Right kidney (tissue), 1 donor: ENCODE measurements at regions not wholly inside any gene's neighbourhood (a gene's known extent, or its start where the extent isn't known, plus 50 kb on each side); places are given as distances from the start of the nearest gene placed in this dataset.

Experiments used
- DNase-seq: peaks from one replicate; pipeline ENCODE4 v3.0.0-alpha.2; 2016

DNA sequence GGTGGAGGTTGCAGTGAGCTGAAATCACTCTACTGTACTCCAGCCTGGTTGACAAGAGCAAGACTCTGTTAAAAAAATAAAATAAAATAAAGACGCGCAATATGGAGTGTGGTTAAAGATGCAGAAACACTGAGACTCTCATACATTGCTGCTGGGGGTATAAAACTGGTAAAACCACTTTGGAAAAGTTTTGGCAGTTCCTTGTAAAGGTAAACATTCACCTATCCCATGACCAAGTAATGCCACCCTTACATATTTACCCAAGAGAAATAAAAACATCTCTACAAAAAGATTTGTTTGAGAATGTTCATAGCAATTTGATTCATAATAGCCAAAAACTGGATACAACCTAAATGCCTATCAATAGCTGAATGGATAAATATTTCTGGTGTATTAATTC, 398.5 kb downstream of the PDCD6IP start:
- no peak for DNase-seq

DNA sequence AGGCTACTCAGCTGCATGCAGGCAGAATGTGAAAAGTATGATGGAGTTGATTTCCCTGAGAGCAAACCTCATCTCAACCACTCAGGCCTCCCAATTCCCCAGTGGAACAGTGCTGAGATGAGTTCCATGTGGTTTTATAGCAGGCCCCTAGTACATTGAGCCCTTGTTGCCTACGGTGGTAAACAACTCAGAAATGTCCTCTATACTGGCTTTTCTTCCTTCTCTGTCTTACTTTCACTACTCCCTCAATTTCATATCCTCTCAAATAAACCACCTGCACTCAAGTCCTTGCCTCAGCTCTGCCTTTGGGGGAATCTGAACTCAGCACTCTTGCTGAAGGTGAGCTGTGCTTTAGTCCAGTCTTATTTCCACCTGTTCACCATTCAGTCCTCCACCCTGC, 399.9 kb downstream of the PDCD6IP start:
- no peak for DNase-seq

GRCh38 chr3:34200576-34200975, 402.1 kb downstream of the PDCD6IP start:
- DNase-seq = no peak

GRCh38 chr3:34202975-34203374, 404.5 kb downstream of the PDCD6IP start:
- DNase-seq = no peak

DNA sequence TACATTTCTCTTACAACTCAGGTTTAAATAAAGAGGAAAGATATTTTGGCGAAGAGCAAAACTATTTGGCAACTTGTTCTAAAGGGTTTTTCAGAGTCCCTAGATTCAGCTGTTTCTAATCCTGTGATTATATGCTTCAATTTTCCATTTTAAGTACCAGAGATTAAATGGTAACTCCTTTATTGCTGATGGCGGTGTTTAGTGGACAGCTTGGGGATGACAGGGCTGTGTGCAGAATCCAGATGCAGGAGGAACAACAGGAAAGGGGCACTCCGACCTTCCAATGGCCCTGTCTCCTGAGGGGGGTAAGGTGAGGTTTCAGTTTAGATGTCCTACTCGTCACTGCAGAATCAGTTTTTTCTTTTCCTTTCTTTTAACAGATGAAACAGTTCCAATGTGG, 405.0 kb downstream of the PDCD6IP start:
- DNase-seq = no peak

DNA sequence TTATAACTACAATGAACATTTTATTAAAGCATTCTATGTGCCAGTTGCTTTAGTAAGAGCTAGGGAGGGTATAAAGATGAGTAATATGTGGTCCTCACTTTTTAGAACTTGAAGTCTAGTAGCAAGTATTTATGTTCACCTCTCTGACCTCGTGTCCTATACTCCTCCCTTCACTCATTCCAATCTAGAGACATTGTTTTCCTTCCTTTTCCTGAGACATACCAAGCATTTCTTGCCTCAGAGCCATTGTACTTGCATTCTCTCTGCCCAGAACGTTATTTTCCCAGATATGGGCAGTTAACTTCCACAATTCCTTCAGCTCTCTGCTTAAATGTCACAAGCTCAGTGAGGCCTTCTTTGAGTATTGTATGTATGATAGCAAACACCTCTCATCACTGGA, 408.6 kb downstream of the PDCD6IP start:
- no peak for DNase-seq

GRCh38 chr3:34207806-34208205, 409.4 kb downstream of the PDCD6IP start:
- no peak for DNase-seq

DNA sequence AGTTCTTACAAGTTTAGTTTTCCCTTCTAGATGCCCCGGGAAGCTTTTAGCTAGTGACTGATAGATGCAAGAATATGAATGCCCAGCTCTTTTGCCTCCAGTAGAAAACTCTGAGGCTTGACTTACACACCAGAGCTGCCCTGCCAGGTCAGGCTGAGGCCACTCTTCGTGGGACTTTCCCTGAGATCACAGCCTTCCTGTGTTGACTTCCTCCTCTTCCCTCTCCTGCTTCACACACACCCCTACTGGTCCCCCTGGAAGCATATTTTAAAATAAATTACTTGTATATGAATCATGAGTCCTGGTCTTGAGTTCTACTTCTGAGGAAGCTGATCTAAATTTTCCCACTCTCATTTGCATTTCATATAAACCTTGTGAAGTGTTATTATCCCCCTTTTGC, 413.7 kb downstream of the PDCD6IP start:
- DNase-seq = no peak

DNA sequence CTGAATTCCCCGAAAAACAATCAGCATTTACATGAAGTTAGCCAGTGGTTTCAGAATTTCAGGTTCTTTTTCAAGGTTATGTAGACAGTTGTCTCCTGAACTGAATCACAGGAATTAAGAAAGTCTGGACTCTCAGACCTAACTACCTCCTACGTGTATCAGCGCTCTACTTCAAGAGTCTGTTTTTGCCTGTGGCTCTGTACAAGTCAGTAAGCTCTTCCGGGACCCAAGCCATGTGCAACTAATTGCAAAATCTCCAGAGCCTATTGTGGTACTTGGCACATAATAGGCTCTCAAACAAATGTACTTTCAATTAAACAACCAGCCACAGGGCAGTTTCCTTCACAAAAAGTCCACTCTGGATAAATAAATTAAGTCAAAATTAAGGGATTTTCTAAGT, 414.2 kb downstream of the PDCD6IP start:
- DNase-seq = no peak

DNA sequence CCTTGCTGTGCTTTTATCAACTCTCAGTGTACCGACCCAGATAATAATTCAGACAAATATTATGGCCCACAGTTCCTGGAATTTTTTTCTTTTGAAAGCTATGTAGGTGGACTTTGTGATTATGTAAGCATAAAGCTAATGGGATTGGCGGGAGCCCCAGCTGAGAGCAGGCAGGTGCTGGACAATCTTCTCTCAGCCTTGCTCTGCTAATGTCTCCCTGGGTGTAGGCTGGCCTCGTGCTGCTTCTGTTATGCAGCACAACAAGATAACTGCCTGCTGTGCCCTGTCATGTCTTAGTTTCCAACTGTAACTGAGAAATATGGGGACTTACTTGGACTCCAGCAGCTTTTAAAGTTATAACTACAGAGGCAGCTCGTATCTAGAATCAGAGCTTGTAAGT, 415.0 kb downstream of the PDCD6IP start:
- DNase-seq = no peak

GRCh38 chr3:34216711-34217335, 418.4 kb downstream of the PDCD6IP start:
- DNase-seq = no peak

DNA sequence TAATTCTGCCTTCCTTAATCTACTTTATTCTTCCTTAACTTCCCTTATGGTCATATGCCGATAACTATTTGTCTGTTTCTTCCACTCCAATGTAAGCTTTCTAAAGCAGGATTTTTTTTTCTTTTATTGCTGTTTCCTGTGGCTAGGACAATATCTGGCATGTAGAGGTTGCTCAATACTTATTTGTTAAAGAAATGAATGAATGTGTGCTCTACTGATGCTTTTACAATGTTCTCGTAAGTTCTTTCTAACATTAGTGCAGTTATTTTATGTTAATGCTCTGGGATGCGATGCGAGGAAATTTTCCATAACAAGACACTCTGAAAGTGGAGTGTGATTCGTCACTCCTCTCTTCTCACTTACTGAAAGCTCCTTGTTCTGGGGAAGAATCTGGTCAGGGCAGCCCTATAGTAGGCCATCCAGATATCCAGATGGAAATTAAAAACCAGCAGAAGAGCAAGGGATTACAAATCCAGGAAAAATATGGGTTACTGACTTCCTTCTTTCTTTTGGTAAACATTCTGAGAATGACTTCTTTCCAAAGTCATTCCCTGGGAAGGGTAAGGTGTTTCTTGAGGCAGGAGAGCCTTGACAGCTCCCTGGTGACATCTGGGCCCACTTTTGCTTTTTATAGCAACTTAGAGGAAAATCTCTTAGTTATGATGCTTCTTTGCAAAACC, 420.4 kb downstream of the PDCD6IP start:
- DNase-seq = no peak

DNA sequence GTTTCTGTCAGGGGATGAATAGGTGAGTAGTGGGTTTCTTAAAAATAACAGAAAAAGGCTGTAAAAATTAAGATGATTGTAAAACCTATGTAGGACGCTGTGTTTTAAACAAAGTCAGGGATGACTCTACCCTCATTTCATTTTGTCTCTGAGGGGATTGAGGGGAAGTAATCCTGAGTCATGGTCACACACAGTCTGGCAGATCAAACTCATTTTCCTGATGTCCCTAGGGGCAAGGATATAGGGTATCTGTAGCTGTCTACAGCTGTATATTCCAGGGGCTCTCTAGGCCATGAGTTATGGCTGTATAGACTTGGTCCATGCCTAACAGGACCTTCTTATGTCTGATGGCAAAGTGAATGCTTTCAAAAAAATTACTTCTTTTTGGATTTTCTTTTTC, 421.1 kb downstream of the PDCD6IP start:
- DNase-seq = no peak

- no peak for DNase-seq
These were observed 427.5 kb downstream of the PDCD6IP start for GRCh38 chr3:34225821-34226366.

DNA sequence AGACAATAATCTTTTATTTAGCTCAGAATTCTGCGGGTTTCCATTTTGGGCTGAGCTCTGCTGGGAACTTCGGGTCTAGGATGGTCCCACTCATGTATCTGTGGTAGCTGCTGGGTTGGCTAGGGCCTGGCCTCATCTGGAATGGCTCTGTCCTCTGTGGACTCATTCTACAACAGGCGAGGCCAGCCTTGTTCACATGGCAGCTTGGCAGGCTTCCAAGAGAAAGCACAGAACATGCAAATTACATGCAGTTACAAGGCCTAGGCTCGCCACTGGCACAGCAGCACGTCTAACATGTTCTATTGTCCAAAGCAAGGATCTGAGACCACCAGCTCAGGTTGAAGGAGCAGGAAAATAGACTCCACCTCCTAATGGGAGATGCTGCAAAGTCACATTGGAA, 431.4 kb downstream of the PDCD6IP start:
- no peak for DNase-seq

GRCh38 chr3:34235096-34235495, 436.7 kb downstream of the PDCD6IP start:
- no peak for DNase-seq

GRCh38 chr3:34237946-34238345, 439.5 kb downstream of the PDCD6IP start:
- DNase-seq = no peak

- DNase-seq = no peak
These were observed 440.0 kb downstream of the PDCD6IP start for GRCh38 chr3:34238407-34238806.

DNA sequence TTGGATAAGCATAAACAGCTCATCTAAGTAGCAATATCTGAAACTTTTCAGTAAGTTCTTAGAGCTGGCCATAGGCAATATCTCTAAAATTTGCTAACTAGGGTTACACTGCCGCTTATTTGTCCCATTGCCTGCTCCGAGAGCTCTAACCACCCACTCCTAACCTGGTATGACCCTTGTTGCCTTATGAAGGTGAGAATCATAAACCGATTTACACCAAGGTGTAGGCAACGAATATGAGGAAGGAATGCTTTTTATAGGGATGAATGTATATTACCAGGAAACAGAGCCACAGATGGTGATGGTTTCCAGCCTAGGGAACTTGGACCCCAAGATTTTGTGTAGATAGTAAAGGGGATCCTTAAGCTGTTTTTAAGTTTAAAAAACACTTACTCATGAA, 440.9 kb downstream of the PDCD6IP start:
- DNase-seq = no peak

DNA sequence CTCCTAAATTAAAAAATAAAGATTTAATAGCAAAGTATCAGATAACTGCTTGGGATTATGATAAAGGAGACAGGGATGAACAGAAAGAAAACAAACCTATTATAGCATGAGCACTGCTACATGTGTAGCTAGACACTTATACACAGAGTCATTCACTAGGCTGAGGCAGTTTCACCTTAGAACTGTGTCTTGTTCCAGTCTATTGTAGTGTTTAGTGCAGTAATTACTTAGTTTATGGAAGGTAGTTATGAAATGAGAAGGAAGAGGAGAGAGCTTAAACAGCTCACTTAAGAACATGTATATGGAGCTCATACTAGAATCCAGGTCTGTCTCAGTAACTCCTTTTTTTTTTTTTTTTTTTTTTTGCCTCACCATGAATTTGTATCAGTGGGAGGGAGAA, 441.4 kb downstream of the PDCD6IP start:
- DNase-seq = no peak

DNA sequence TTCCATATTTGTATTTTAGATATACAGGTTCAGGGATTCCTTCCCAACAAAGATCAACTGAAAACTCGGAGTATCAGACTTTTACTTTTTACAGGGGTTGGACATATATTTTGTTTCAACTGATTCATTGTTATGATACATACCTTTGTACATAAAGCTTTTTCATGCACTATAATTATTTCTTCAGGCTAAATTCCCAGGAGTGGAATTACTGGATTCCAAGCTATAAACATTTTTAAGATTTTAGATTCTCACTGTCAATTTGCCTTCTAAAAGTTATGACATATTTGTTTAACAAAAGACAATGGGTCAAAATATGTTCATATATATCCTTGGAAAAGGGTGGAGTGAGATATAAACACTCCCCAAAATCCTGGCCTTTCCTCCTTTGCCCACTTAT, 449.0 kb downstream of the PDCD6IP start:
- DNase-seq = no peak

DNA sequence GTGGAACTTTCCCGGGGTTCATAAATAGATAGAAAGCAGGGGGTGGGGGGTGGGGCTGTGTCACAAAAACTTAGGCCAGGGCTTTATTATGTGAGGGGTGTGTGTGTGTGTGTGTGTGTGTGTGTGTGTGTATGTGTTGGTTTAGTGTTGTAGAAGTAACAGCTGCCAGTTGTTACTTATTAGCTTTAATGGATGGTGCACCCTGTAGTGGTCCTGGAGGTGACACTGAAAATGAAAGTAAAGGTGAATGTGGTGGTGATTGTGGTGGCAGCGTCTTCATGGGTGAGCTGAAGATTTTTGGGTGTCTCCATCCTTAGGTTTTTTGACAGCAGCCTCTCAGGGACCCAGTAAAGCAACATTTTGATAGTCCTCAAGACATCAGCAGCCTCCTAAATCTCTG, 449.9 kb downstream of the PDCD6IP start:
- DNase-seq = no peak

DNA sequence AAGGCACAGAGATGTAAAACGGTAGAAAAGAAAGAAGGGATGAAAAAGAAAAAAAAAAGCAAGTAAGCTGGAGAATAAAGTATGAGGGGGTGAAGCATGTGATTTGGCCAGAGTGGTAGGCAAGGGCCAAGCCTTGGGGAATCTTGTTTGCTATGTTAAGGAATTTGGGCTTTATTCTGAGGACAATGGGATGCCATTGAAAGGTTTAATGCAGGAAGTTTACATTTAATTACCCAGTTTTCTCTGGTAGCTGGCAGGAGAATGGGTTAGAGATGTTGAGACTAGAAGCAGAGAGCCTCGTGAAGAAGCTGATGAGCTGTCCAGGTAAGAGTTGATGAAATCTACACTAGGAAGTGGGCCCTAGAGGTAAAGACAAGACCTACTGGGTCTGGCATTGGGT, 455.9 kb downstream of the PDCD6IP start:
- no peak for DNase-seq

DNA sequence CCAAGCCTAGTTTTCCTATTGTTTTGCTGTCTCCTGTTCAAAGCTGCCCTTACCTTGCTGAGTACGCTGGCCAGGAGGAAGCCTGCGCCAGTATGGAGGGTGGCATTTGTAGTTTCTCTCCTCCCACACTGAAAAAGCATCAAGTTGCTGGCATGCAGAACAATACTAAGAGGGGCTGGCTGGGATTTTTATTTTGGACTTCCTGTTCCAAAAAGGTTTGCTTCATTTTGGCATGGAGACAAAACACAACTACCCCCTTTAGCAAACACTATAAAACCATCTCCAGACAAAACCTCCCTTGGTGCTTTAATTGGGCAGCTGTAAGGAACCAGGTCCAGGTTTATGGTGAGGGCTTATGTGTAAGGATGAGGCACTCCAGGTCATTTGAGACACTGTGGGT, 457.6 kb downstream of the PDCD6IP start:
- DNase-seq = no peak
